ENCODE measurements at regions not wholly inside any gene's neighbourhood (a gene's known extent, or its start where the extent isn't known, plus 50 kb on each side); places are given as distances from the start of the nearest gene placed in this dataset.

DNA sequence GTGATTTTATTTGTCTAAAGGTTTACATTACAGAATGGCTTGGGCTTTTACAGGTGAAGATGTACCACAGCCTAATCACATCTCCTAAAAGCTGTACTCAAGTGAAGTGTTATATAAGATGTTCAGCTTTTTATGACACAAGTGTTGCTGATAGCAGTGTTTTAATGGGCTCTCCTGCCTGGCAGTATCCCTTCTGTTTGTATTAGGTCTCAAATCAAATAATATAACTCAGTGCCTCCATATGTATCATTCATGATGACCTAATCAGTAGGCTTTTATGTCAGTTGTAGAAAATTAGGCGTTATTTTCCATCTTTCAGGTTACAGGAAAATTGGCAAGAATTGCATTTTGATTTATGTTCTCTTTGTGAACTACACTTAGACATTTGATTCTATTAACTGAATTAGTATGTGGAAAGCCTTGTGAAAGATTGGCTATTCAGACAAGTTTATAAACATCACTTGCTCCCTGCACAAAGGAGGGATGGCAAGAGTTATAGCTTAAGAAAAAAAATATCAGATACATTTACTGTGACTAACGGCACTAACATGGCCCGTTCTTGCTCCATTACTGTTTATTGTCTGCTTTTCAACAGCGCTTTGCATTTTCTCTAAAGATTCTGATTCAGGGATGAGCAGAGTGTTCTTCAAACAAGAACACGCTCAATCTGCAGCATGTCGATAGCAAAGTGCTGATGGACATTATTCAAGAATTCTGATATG, 143.7 kb upstream of the DIO2 start:
- FAIRE-seq (no peak), DNase-seq (ENCODE audit: low read depth) (no peak)
- TF ChIP-seq, protein P1, sequence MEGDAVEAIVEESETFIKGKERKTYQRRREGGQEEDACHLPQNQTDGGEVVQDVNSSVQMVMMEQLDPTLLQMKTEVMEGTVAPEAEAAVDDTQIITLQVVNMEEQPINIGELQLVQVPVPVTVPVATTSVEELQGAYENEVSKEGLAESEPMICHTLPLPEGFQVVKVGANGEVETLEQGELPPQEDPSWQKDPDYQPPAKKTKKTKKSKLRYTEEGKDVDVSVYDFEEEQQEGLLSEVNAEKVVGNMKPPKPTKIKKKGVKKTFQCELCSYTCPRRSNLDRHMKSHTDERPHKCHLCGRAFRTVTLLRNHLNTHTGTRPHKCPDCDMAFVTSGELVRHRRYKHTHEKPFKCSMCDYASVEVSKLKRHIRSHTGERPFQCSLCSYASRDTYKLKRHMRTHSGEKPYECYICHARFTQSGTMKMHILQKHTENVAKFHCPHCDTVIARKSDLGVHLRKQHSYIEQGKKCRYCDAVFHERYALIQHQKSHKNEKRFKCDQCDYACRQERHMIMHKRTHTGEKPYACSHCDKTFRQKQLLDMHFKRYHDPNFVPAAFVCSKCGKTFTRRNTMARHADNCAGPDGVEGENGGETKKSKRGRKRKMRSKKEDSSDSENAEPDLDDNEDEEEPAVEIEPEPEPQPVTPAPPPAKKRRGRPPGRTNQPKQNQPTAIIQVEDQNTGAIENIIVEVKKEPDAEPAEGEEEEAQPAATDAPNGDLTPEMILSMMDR (IDR thresholded peaks at IDR 0.05; ENCODE audit: insufficient read depth, low read length, severe bottlenecking) = no peak

GRCh38 chr14:80352471-80352870, 141.2 kb upstream of the DIO2 start:
- FAIRE-seq = no peak
- no peaks in the 10 kb centered on the region for H3K27me3 ChIP-seq (ENCODE audit: control insufficient read depth, insufficient read depth, low read length)

More for the DNA sequence above, 143.7 kb upstream of the DIO2 start:
- Histone ChIP-seq H3K27me3 (ENCODE audit: control insufficient read depth, insufficient read depth, low read length) (no peaks in the 10 kb centered on the region), H3K36me3 (ENCODE audit: control insufficient read depth, insufficient read depth, low read length) (no peaks in the 10 kb centered on the region), H3K4me3 (ENCODE audit: low read depth, low read length) (no peak overlapping the region)

GRCh38 chr14:80350707-80351106, 139.4 kb upstream of the DIO2 start:
- DNase-seq (ENCODE audit: low read depth) = peak; percentile 22

More at GRCh38 chr14:80352471-80352870, 141.2 kb upstream of the DIO2 start:
- H3K4me3 ChIP-seq (ENCODE audit: low read depth, low read length) = no peak overlapping the region
- no peak for DNase-seq (ENCODE audit: low read depth)
- TF ChIP-seq, protein P1 (IDR thresholded peaks at IDR 0.05; ENCODE audit: insufficient read depth, low read length, severe bottlenecking) = no peak
- no peaks in the 10 kb centered on the region for H3K36me3 ChIP-seq (ENCODE audit: control insufficient read depth, insufficient read depth, low read length)

GRCh38 chr14:80346395-80346794, 135.1 kb upstream of the DIO2 start:
- TF ChIP-seq, protein P1 (IDR thresholded peaks at IDR 0.05; ENCODE audit: insufficient read depth, low read length, severe bottlenecking) = no peak
- no peak for DNase-seq (ENCODE audit: low read depth)
- no peaks in the 10 kb centered on the region for H3K27me3 ChIP-seq (ENCODE audit: control insufficient read depth, insufficient read depth, low read length)
- FAIRE-seq = no peak
- no peaks in the 10 kb centered on the region for H3K36me3 ChIP-seq (ENCODE audit: control insufficient read depth, insufficient read depth, low read length)
- no peak overlapping the region for H3K4me3 ChIP-seq (ENCODE audit: low read depth, low read length)

More at GRCh38 chr14:80350707-80351106, 139.4 kb upstream of the DIO2 start:
- Histone ChIP-seq H3K4me3 (ENCODE audit: low read depth, low read length) (no peak overlapping the region), H3K36me3 (ENCODE audit: control insufficient read depth, insufficient read depth, low read length) (no peaks in the 10 kb centered on the region), H3K27me3 (ENCODE audit: control insufficient read depth, insufficient read depth, low read length) (no peaks in the 10 kb centered on the region)
- TF ChIP-seq, protein P1 (IDR thresholded peaks at IDR 0.05; ENCODE audit: insufficient read depth, low read length, severe bottlenecking) = no peak
- FAIRE-seq = no peak

DNA sequence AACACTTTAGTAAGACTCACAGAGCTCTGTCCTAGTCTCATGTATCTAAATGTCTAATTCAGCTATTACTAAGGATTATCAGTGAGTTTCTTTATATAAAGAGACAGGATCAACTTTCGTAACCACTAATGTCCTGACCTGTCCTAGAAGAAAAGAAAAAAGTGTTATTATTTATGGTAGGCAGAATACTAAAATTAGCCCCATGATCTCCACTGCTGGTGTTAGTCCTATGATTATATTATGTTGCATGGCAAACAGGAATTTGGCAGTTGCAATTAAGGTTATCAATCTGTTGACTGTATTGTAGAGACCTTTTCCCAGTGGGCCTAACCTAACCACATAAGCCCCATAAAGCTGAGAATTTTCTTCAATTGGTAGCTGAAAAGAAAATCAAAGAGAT, 132.9 kb upstream of the DIO2 start:
- FAIRE-seq (no peak), DNase-seq (ENCODE audit: low read depth) (no peak)
- TF ChIP-seq, protein P1 (IDR thresholded peaks at IDR 0.05; ENCODE audit: insufficient read depth, low read length, severe bottlenecking) = no peak
- Histone ChIP-seq H3K27me3 (ENCODE audit: control insufficient read depth, insufficient read depth, low read length) (no peaks in the 10 kb centered on the region), H3K4me3 (ENCODE audit: low read depth, low read length) (no peak overlapping the region), H3K36me3 (ENCODE audit: control insufficient read depth, insufficient read depth, low read length) (no peaks in the 10 kb centered on the region)

All from bronchial epithelial cell (primary cell).